DMS79 treated with DMSO at 0.1 percent for 48 hours (cell line): ENCODE measurements at regions not wholly inside any gene's neighbourhood (a gene's known extent, or its start where the extent isn't known, plus 50 kb on each side); places are given as distances from the start of the nearest gene placed in this dataset.

ENCODE experiments used
- DNase-seq: peaks from one replicate; lab custom pipeline; 2025; lab: John Stamatoyannopoulos, UW

DNA sequence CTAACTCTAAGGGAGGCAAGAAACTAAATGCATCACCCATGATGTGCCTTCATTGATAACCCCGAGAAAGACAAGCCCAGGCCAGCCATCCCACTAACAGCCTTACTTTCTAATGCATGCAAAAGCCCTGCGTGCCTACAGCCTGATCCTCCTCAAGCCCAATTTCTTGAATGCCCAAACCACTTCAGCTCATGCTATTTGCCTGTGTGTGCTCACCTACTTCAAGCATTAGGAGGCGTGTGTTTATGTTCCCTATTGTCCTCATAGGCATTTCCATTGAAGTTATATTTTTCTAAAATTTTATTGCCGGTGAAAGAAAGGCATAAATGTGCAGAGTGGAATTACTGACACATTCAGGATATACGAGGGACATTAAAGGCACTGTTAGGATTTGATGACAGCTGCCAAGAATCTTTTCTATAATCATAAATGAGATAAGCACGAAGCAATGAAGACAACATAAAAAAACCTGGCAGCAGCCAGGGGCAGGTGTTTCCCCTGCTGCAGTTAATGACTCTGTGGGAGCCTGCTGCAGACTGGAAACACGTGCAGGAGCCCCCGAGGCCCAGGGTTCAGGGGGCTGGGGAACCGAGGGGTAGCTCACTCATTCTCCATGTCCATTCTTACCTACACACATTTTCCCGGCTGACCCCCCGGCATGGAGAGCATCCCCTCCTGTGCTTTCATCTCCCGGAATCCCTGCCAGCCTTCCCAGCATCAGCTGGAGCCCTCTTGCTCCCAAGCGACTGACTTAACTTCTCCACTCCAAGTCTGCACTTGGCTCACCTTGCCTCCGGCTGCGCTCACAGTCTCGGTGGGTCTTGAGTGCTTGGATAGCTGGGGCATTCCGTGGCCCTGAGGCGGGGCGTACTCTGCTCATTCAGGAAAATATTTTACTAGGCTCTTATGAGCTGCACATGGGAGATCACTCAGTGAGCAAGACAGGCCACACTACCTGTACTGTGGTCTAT is 292.3 kb upstream of the SIX2 start:
- peak; percentile 95 for DNase-seq

DNA sequence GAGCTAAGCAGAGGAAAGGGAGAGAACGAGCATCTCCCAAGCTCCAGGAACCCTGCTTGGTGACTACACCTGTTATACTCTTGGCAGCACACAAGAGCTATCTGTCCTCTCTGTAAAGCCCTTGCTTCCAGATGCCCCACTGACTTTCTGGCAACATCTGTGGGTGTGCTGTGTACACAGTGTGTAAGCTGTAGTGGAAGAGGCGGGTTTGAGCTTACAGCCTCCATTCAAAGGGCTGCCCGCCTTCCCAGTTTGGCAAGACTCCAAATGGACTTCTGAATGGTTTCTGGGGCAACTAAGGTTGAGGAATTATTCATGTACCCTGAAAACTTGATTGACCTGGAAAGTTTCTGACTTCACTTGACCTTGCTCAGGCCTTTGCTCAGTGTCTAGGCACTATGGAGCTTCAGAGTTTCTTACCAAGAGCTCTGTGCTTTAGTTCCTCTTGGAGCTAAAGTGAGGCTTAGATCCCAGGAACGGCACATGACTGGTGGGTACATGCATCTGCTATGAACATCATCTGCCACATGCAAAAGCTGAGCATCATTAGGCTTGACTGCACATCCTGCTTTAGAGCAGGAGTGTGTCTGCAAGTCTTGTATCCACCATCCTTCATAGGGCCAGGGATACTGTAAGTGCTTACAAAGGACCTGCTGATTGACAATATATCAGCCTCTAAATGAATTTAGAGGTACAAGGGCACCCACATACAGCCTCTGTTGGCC is 290.9 kb upstream of the SIX2 start:
- peak; percentile 89 for DNase-seq

GRCh38 chr2:45299361-45299760 is 290.1 kb upstream of the SIX2 start:
- peak; percentile 17 for DNase-seq

GRCh38 chr2:45293182-45293581 is 283.9 kb upstream of the SIX2 start:
- DNase-seq = no peak

GRCh38 chr2:45291296-45291701 is 282.0 kb upstream of the SIX2 start:
- DNase-seq = no peak

DNA sequence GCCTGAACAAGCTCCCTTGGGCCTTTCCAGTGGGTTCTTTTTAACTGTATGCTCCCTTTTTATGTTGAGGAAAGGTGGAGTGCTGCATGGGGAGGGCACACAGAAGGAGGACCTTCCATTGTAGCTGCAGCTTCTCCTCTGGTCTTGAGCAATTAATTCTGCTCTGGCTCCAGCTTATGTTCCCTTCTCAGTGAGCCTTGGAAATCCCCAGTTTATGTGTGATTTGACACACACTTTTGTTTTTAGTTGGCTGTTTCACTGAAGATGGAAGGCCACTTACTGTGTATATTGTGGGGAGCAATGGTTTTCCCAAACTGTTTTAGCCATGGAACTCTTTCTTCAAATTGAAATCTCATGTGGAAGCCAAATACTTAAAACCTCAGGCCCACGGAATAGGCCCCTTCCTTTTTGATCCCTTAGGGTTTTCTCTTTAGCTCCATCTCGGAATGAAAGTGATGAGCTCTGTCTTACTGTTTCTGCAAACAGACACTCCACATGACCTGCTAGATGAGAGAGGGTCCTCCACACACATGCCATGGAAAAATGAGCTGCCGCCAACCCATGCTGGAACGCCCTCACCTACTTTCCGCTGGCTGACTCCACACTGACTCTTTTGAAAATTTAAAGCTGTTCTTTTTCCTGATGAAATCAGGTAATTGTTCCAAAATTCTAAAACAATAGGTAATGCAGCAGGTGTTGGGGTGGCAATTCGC is 280.9 kb upstream of the SIX2 start:
- DNase-seq = no peak

GRCh38 chr2:45288532-45289417 is 279.5 kb upstream of the SIX2 start:
- no peak for DNase-seq

GRCh38 chr2:45287045-45287444 is 277.8 kb upstream of the SIX2 start:
- peak; percentile 89 for DNase-seq

DNA sequence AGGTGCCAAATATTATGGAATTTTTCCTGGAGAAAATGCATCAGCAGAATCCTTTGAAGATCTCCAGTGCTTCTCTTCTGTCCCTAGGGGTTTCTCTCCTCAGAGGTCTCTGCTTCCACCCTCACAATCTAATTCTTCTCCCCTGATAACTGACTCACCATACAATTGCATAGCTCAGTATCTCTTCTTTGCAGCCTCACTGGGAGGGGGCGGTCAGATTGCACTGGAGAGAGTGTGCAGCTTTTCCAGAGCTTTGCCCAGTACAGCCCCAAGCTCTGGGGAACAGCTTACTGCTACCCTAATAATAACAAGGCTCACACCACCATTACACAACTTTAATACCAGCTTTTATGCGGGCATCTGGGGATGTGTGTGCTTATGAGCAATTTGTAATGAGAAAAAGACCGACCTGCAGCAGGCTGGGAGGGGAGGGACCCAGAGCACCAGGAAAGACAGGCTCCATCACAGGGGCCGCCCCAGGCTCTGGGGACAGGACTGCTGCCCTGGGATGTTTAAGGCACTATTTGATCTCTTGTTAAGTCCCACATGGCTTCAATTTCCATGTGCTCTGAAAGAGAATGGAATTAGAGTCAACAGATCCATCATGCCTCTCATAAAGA is 276.6 kb upstream of the SIX2 start:
- no peak for DNase-seq

DNA sequence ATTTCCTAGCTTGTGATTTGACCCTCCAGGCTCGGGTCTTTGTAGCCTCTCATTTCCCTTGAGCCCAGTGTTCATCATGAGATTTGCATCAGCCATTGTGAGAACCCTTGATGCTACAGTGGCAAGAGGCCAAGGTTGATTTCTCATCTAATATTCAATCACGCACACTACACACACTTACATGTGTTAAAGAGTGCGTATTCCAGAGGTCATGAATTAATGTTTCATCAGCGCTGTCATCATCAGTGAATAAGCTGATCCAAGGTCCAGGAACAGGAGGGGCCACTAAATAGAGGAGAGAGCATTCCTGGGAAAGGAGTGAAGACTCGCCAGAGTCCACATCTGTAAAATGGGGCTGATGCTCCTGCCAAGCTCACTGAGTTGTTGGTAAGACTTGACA is 276.1 kb upstream of the SIX2 start:
- no peak for DNase-seq

- no peak for DNase-seq
These were observed 275.4 kb upstream of the SIX2 start for GRCh38 chr2:45284621-45284995.

DNA sequence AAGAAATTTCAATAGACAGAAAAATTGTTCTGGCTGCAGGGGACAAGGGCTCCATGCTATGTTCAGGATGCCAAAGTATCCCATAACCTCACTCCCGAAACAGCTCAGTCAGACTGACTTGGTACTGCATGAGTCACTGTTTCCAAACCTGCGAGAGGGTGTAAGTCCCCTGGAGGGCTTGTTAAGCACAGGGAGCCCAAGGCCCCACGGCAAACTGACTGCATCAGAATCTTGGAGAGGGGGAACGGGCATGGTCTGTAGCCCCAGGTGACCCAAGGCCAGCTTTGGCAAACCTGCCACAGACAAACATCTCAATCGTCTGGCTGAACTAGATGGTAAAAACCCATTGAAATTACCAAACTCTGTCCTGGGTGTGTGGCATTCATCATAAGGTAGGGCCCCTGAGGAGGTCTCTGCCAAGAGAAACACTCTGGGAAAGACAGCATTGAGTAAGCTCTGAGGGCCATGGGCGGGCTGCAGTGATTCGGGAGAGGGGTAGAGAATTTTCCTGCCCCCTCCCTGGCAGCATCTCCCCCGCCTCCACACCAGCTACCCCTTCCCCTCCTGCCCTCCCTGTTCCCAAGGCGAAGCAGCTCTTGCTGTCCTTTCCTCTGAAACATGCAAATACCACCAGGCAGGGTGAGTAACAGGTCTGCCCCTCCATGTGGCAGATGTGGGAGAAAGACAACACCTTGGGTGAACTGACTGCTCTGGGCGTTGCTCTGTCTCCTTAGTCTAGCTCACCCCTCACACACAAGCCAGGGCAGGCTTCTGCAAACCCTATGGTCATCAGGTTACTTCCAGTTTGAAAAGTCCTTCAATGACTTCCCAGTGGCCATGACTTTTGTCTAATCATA is 274.7 kb upstream of the SIX2 start:
- DNase-seq = no peak

DNA sequence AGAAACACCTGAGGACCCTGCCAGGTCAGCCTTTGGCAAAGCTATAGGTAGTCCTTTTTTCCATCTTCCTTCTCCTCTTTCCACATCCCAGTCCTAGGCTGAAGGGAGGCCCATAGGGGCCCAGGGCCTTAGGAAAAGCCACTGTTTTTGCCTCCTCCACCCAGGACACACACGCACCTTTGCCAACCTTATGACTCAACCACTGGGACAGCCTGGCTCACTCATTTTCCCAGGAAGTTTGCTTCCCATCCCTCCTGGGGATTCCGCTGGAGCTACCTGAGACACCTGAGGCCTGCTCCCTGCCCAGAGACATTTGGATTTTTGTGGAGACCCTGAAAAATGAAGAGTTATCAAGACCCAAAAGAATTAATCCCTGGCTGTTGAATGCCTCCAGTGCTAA is 273.4 kb upstream of the SIX2 start:
- no peak for DNase-seq

GRCh38 chr2:45281311-45281710 is 272.1 kb upstream of the SIX2 start:
- DNase-seq = no peak

DNA sequence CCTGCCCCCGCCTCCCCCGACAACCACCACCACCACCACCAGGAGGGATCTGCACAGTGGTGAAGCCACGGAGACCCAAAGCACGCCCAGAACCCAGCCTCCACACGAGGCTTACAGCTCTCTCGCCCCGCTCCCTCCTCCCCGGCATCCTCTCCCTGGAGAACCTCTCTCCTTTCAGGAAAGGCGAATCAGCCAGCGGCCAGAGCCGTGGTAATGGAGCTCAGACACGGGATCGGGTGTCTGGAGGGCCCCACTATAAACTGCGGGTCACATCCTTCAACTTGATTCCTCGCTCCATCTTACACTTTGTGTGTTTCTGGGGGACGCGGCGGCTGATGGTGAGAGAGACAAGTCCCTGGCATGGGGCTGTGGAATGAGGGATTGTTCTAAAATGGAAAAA is 271.5 kb upstream of the SIX2 start:
- no peak for DNase-seq

GRCh38 chr2:45279356-45279755 is 270.1 kb upstream of the SIX2 start:
- DNase-seq = no peak

- no peak for DNase-seq
These were observed 269.3 kb upstream of the SIX2 start for GRCh38 chr2:45278365-45279078.

DNA sequence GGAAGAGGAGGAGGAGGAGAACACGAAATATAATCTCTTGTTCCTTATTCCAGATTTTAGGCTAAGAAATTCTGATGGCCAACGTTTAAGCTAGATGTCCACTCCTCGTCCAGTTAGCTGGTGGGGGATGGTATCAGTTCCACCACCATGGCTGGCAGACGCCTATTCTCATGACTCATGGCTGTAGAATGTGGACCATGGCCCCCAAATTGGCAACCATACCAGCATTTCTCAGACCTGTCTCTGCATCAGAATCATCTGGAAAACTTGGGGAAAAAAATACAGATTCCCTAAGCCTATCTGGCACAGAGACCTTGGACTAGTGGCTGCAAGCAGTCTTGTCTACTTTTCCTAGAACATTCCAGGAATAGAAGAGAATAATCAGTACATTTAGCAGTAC is 267.7 kb upstream of the SIX2 start:
- DNase-seq = no peak

DNA sequence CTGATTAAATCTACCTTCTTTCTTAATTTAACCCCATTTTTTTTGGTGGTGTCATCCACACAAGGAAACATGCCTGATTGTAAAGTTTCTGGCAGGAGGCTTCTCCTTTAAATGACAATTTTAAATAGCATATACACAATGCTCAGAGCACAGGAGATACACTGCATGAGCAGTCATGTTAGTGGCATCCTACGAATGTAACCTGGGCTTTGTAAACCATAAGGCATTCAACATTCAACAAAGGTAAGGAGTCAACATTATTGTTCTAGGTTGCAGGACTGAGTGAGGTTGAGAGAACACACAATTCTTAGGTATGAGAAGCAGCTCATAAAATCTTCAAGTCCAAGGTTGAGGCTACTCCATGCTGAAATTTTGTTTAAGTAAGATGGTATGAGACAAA is 266.6 kb upstream of the SIX2 start:
- DNase-seq = no peak
